BJ (cell line): ENCODE measurements at regions not wholly inside any gene's neighbourhood (a gene's known extent, or its start where the extent isn't known, plus 50 kb on each side); places are given as distances from the start of the nearest gene placed in this dataset.

ENCODE experiments used
- CTCF ChIA-PET: fragments of 350-600 bp; formaldehyde crosslinking; extraction: SDS; loops from one replicate; lab custom pipeline; 2021; ENCODE audit warnings: antibody characterized with exemption, inconsistent platforms; lab: Yijun Ruan, JAX
- POLR2A ChIA-PET: fragments of 300-600 bp; sonication (Branson Sonifier 250); formaldehyde crosslinking; extraction: SDS; loops from one replicate; lab custom pipeline; 2021; ENCODE audit warnings: antibody characterized with exemption; lab: Charles Lee
- DNase-seq: peaks from one replicate; pipeline ENCODE4 v3.0.0-alpha.2; 2011; ENCODE audit warnings: low read depth
- H3K27me3 ChIP-seq: 2 replicates; pipeline ENCODE4 v1.6.0; 2011; ENCODE audit warnings: low read length; ENCODE audit not compliant: control insufficient read depth, insufficient read depth
- H3K36me3 ChIP-seq: 2 replicates; pipeline ENCODE4 v1.5.1; 2011; ENCODE audit warnings: low read length; ENCODE audit not compliant: control insufficient read depth, insufficient read depth
- H3K4me3 ChIP-seq: 2 replicates; pipeline ENCODE4 v1.5.1; 2011; ENCODE audit warnings: low read depth, mild to moderate bottlenecking, control low read depth, low read length
- TF ChIP-seq, protein P1 (sequence below): IDR thresholded peaks from 2 replicates; pipeline ENCODE4 v1.5.1; 2011; ENCODE audit warnings: low read depth, mild to moderate bottlenecking, control low read depth, inconsistent platforms, low read length, moderate library complexity; ENCODE audit not compliant: insufficient read depth

DNA sequence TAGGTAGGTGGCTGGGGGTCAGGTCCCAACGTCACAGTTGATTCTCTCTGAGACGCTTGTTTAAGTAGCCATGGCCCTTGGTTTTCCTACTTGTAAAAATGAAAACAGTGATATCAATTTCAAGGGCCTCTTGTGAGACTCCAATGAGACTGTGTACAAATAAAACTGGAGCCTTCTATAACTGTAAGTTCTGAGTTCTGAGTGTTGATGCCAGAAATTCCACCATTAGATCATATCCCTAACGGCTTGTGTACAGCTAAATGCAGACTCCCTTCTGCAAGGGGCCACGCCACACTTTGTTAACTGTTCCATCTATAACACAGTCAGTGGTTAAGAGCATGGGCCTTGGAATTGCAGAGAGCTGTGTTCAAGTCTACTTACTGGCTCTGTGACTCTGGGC lies 267.3 kb downstream of the TLE3 start:
- DNase-seq, result no peak
- Histone ChIP-seq H3K27me3 (peaks cover 6% of the 10 kb centered on the region), H3K36me3 (no peaks in the 10 kb centered on the region), H3K4me3 (no peak overlapping the region)
- ChIA-PET POLR2A (no interaction called here), CTCF (interaction anchor here (1.0 kb wide), 1 partner anchor 55 kb away, joined by 3 read pairs; no protein-coding TSS in a partner anchor)
- TF ChIP-seq, protein P1, sequence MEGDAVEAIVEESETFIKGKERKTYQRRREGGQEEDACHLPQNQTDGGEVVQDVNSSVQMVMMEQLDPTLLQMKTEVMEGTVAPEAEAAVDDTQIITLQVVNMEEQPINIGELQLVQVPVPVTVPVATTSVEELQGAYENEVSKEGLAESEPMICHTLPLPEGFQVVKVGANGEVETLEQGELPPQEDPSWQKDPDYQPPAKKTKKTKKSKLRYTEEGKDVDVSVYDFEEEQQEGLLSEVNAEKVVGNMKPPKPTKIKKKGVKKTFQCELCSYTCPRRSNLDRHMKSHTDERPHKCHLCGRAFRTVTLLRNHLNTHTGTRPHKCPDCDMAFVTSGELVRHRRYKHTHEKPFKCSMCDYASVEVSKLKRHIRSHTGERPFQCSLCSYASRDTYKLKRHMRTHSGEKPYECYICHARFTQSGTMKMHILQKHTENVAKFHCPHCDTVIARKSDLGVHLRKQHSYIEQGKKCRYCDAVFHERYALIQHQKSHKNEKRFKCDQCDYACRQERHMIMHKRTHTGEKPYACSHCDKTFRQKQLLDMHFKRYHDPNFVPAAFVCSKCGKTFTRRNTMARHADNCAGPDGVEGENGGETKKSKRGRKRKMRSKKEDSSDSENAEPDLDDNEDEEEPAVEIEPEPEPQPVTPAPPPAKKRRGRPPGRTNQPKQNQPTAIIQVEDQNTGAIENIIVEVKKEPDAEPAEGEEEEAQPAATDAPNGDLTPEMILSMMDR, result no peak

DNA sequence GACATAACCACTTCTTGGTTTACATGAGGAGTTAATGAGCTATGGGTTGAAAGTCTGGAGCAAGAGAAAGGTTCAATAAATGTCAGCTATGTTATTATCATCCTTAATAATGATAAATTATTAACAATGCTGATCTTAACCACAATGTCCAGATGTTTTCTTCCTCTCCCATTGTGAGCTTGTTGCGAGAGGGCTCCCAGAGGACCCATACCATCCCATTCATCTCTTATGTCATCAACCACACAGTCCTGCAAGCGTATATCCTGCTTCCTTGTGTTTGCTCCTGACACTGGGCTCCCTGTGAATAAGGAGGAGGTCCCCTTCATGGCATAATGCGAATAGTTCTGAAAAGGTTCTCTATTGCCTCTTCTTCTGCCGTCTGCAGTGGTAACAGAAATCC lies 266.8 kb downstream of the TLE3 start:
- CTCF ChIA-PET, result interaction anchor here (1.0 kb wide), 1 partner anchor 55 kb away, joined by 3 read pairs; no protein-coding TSS in a partner anchor
- POLR2A ChIA-PET, result no interaction called here
- TF ChIP-seq, protein P1, result no peak
- peaks cover 5% of the 10 kb centered on the region for H3K27me3 ChIP-seq
- H3K36me3 ChIP-seq, result no peaks in the 10 kb centered on the region
- DNase-seq, result no peak
- H3K4me3 ChIP-seq, result no peak overlapping the region

DNA sequence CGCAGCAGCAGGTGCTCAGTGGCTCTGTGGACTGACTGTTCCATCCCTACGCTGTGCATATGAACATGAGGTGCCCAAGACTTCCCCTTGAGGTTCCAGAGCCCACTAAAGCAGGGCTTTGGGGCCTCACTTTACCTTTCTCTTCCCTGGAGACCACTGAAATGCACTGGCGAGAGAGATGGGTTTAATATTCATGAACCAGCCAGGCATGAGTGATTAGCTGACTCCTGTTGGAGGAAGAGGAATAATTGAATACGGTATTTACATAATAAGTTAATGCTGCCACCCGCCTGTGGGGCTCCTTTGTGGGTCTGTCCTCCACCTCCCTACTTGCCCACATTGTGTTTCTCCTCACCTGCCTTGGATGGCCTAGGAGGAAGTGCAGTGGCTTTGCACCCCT lies 263.4 kb downstream of the TLE3 start:
- Histone ChIP-seq H3K27me3 (peaks cover 5% of the 10 kb centered on the region), H3K36me3 (no peaks in the 10 kb centered on the region), H3K4me3 (no peak overlapping the region)
- no peak for DNase-seq
- ChIA-PET CTCF (no interaction called here), POLR2A (no interaction called here)
- TF ChIP-seq, protein P1, result no peak

DNA sequence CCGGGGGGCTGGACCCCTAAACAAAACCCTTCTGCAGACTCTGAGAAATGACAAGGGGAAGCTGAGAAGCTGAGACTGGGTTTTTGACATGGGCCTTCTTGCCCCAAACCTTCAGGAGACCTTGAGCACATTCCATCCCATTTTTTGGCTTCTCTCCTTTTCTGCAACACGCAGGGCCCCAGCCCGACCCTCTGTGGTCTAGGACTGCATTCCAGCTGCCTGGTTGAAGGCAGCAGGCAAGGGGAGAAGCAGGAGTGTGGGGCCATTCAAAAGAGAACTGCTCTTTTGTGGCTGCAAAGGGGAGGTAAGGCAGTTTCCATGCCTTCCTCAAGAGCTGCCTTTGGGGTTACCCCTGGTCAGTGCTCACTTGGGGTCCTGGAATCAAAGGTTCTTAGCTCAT lies 263.0 kb downstream of the TLE3 start:
- Histone ChIP-seq H3K36me3 (no peaks in the 10 kb centered on the region), H3K4me3 (no peak overlapping the region), H3K27me3 (peaks cover 5% of the 10 kb centered on the region)
- TF ChIP-seq, protein P1, result no peak
- DNase-seq, result no peak
- ChIA-PET POLR2A (no interaction called here), CTCF (no interaction called here)

DNA sequence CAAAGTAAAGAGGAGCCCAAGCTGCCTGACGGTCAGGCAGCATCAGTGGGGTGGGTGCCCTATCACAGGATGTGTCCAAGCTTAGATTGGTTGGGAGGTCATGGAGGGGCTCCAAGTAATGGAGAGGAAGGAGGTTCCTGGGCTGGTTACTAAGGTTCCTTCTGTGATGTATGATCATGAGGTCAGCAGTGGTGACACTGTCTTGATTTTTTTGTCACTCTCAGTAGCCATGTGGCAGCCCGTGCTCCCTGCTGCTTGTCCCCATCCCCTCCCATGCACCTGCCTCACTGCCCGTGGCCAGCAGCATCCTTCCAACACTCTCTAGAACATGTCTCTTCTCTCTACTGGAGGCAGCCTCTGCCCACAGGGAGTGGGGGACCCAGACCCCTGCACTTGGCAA lies 261.7 kb downstream of the TLE3 start:
- ChIA-PET CTCF (interaction anchor here (1.2 kb wide), 1 partner anchor 19 kb away, joined by 4 read pairs; no protein-coding TSS in a partner anchor), POLR2A (no interaction called here)
- no peak for DNase-seq
- TF ChIP-seq, protein P1, result no peak
- peaks cover 11% of the 10 kb centered on the region for H3K27me3 ChIP-seq
- H3K4me3 ChIP-seq, result no peak overlapping the region
- H3K36me3 ChIP-seq, result no peaks in the 10 kb centered on the region
